HCT116 (cell line): ENCODE measurements at regions not wholly inside any gene's neighbourhood (a gene's known extent, or its start where the extent isn't known, plus 50 kb on each side); places are given as distances from the start of the nearest gene placed in this dataset.

Experiments
- ATAC-seq: fragments of 200-7000 bp; cut with Tn5 transposase; 2 replicates; pipeline ENCODE4 v1.9.1; 2020; ENCODE audit warnings: mild to moderate bottlenecking, moderate library complexity
- BruUV-seq: library from RNA; stranded (reverse); fragments of 400-500 nt; replicated peaks from 2 replicates; lab custom pipeline; 2021; lab: Mats Ljungman, UMichigan
- CTCF ChIA-PET: fragments of 300-600 bp; sonication (Branson Sonifier 250); formaldehyde crosslinking; loops from one replicate; lab custom pipeline; 2021; ENCODE audit warnings: antibody characterized with exemption; lab: Charles Lee
- POLR2A ChIA-PET: fragments of 300-600, 350-600 bp; sonication (Branson Sonifier 250); formaldehyde crosslinking; loops from one replicate; lab custom pipeline; 2021; ENCODE audit warnings: antibody characterized with exemption; lab: Charles Lee
- RAD21 ChIA-PET, 2 experiments: fragments of 300-600 bp; sonication (Branson Sonifier 250); formaldehyde crosslinking; loops; one replicate each; lab custom pipeline; 2023; ENCODE audit warnings: low total read pairs in 2 of 2; ENCODE audit not compliant: uncharacterized antibody in 2 of 2, unreplicated experiment in 2 of 2, low non-redundant PET in 1 of 2; lab: Charles Lee
- DNase-seq: peaks from one replicate; pipeline ENCODE4 v3.0.0-alpha.2; 2010; ENCODE audit warnings: low read depth, low spot score
- H2AFZ ChIP-seq: fragments of 200-600 bp; shearing (Covaris generic), sonication (generic); 2 replicates; pipeline ENCODE4 v1.6.1; 2017; ENCODE audit warnings: low read depth, mixed run types, mixed read lengths, antibody characterized with exemption, low read length; ENCODE audit not compliant: poor library complexity, severe bottlenecking
- H3K27ac ChIP-seq: 2 replicates; pipeline ENCODE4 v1.5.1; 2012; ENCODE audit warnings: low read depth, low read length
- H3K27me3 ChIP-seq: fragments of 200-600 bp; sonication (generic); 2 replicates; pipeline ENCODE4 v1.6.1; 2016; ENCODE audit warnings: mixed run types, low read length, mixed read lengths; ENCODE audit not compliant: insufficient read depth
- H3K36me3 ChIP-seq, 2 experiments: fragments of 200-500 bp in 1 of 2; fragments of 200-600 bp in 1 of 2; sonication (Bioruptor generic) in 1 of 2; sonication (generic) in 1 of 2; 2 replicates each; pipeline versions ENCODE4 v1.5.1 to v1.6.1; 2014 to 2016; ENCODE audit warnings: low read length in 2 of 2, inconsistent platforms in 1 of 2, mixed read lengths in 1 of 2, mixed run types in 1 of 2; ENCODE audit not compliant: insufficient read depth in 2 of 2, control insufficient read depth in 1 of 2
- H3K4me1 ChIP-seq, 2 experiments: fragments of 200-600 bp in 1 of 2; sonication (generic) in 1 of 2; 2 replicates each; pipeline versions ENCODE4 v1.5.1 to v1.6.1; 2012 to 2017; ENCODE audit warnings: low read length in 2 of 2, inconsistent platforms in 1 of 2, mild to moderate bottlenecking in 1 of 2, mixed read lengths in 1 of 2, mixed run types in 1 of 2, moderate library complexity in 1 of 2; ENCODE audit not compliant: insufficient read depth in 2 of 2, control insufficient read depth in 1 of 2
- H3K4me2 ChIP-seq: fragments of 200-600 bp; sonication (generic); 2 replicates; pipeline ENCODE4 v1.6.1; 2017; ENCODE audit warnings: mixed run types, low read length, mixed read lengths
- H3K4me3 ChIP-seq, 2 experiments: fragments of 200-600 bp in 1 of 2; sonication (generic) in 1 of 2; replicated peaks in 1 of 2; 2 replicates each; pipeline ENCODE4 v1.5.1; 2011 to 2016; ENCODE audit warnings: low read length in 2 of 2, control low read depth in 1 of 2, low read depth in 1 of 2, mild to moderate bottlenecking in 1 of 2, mixed read lengths in 1 of 2, mixed run types in 1 of 2
- H3K79me2 ChIP-seq: fragments of 200-600 bp; sonication (generic); 2 replicates; pipeline ENCODE4 v1.6.1; 2017; ENCODE audit warnings: mild to moderate bottlenecking, mixed run types, low read length, moderate library complexity, mixed read lengths; ENCODE audit not compliant: insufficient read depth
- H3K9ac ChIP-seq: fragments of 200-600 bp; sonication (generic); 2 replicates; pipeline ENCODE4 v1.6.1; 2016; ENCODE audit warnings: low read length, mixed read lengths
- H3K9me2 ChIP-seq: fragments of 200-600 bp; sonication (generic), shearing (Covaris generic); 2 replicates; pipeline ENCODE4 v1.6.1; 2017; ENCODE audit warnings: mixed run types, mild to moderate bottlenecking, moderate library complexity; ENCODE audit not compliant: insufficient read depth
- H3K9me3 ChIP-seq, 2 experiments: fragments of 200-500 bp in 1 of 2; fragments of 200-600 bp in 1 of 2; sonication (Bioruptor generic) in 1 of 2; sonication (generic) in 1 of 2; 2 replicates each; pipeline ENCODE4 v1.6.1; 2014 to 2017; ENCODE audit warnings: low read length in 2 of 2, mixed read lengths in 2 of 2, inconsistent platforms in 1 of 2, low read depth in 1 of 2, mild to moderate bottlenecking in 1 of 2, mixed run types in 1 of 2, moderate library complexity in 1 of 2; ENCODE audit not compliant: control insufficient read depth in 1 of 2, insufficient read depth in 1 of 2
- H4K20me1 ChIP-seq: fragments of 200-600 bp; sonication (generic), shearing (Covaris generic); 2 replicates; pipeline ENCODE4 v1.6.1; 2017; ENCODE audit warnings: mixed run types, mild to moderate bottlenecking, moderate library complexity; ENCODE audit not compliant: insufficient read depth
- EGR1 ChIP-seq: IDR thresholded peaks from 2 replicates; pipeline ENCODE4 v1.6.1; 2012; ENCODE audit warnings: low read depth
- ELF1 ChIP-seq: IDR thresholded peaks from 2 replicates; pipeline ENCODE4 v1.6.1; 2012; ENCODE audit warnings: low read depth, borderline replicate concordance
- EZH2 ChIP-seq: fragments of 200-600 bp; sonication (generic); IDR thresholded peaks from 2 replicates; pipeline ENCODE4 v1.6.1; 2017; ENCODE audit warnings: antibody characterized with exemption, mixed run types
- POLR2AphosphoS5 ChIP-seq: IDR thresholded peaks from 2 replicates; pipeline ENCODE4 v1.6.1; 2011; ENCODE audit warnings: mild to moderate bottlenecking, low read depth, low read length, moderate library complexity
- SIN3A ChIP-seq: IDR thresholded peaks from 2 replicates; pipeline ENCODE4 v1.6.1; 2012; ENCODE audit warnings: low read depth
- intact Hi-C: fragments of 100-400 bp; cut with micrococcal nuclease; formaldehyde crosslinking; loops from 2 replicates; pipeline ENCODE4 v1.10.0; 2022

GRCh38 chrX:68892134-68892533 is 63.3 kb downstream of the EFNB1 start:
- Histone ChIP-seq H2AFZ (no peak overlapping the region), H3K9ac (no peak overlapping the region), H4K20me1 (no peaks in the 10 kb centered on the region), H3K4me3 (no peak overlapping the region), H3K79me2 (no peaks in the 10 kb centered on the region), H3K27ac (no peak overlapping the region), H3K36me3 (no peaks in the 10 kb centered on the region), H3K4me1 (peaks cover 0 to 6% of the 10 kb centered on the region in 2 experiments; a peak in 1 of 4 replicates), H3K9me2 (no peaks in the 10 kb centered on the region), H3K4me2 (no peak overlapping the region), H3K27me3 (peaks cover 11% of the 10 kb centered on the region; the same call in 1 of the 2 replicates), H3K9me3 (no peaks in the 10 kb centered on the region)
- ChIA-PET POLR2A (no interaction called here), CTCF (no interaction called here), RAD21 (no interaction called here)
- intact Hi-C loops, result no loop called here
- no peak for DNase-seq
- no TSS peak for BruUV-seq
- TF ChIP-seq ELF1, result no peak
- no peak for TF ChIP-seq EGR1
- TF ChIP-seq POLR2AphosphoS5, result no peak
- TF ChIP-seq EZH2, result no peak
- TF ChIP-seq SIN3A, result no peak
- ATAC-seq, result no peak
